GM12878 (cell line): ENCODE measurements at regions not wholly inside any gene's neighbourhood (a gene's known extent, or its start where the extent isn't known, plus 50 kb on each side); places are given as distances from the start of the nearest gene placed in this dataset.

Experiments used
- ASH2L ChIP-seq: fragments of 300-600, 200-600 bp; sonication (generic); IDR thresholded peaks from 2 replicates; pipeline ENCODE4 v1.6.1; 2017; ENCODE audit warnings: low read depth, mild to moderate bottlenecking, borderline replicate concordance
- BACH1 ChIP-seq: fragments of 450-650 bp; IDR thresholded peaks from 2 replicates; pipeline ENCODE4 v1.6.1; 2017; ENCODE audit warnings: mild to moderate bottlenecking, borderline replicate concordance
- CREB1 ChIP-seq: IDR thresholded peaks from 2 replicates; pipeline ENCODE4 v1.6.1; 2012; ENCODE audit warnings: low read depth, mild to moderate bottlenecking, inconsistent platforms
- CTCF ChIP-seq, 3 experiments: IDR thresholded peaks in 2 of 3; conservative IDR thresholded peaks in 1 of 3; 2 replicates each; pipeline ENCODE4 v1.5.1; 2011; ENCODE audit warnings: low read depth in 3 of 3, low read length in 3 of 3, mild to moderate bottlenecking in 3 of 3, control low read depth in 2 of 3, moderate library complexity in 2 of 3, inconsistent platforms in 1 of 3, mixed read lengths in 1 of 3; ENCODE audit not compliant: control insufficient read depth in 2 of 3, insufficient read depth in 1 of 3; ENCODE audit errors: extremely low read depth in 1 of 3
- EZH2 ChIP-seq: IDR thresholded peaks from 2 replicates; pipeline ENCODE4 v1.6.1; 2012; ENCODE audit warnings: low read depth, mild to moderate bottlenecking, control low read depth, inconsistent platforms, low read length, borderline replicate concordance; ENCODE audit not compliant: control insufficient read depth
- FOS ChIP-seq: IDR thresholded peaks from 3 replicates; pipeline ENCODE4 v1.6.1; 2011; ENCODE audit warnings: borderline replicate concordance; ENCODE audit not compliant: insufficient read length; ENCODE audit errors: extremely low read depth
- NR2C2 ChIP-seq: IDR thresholded peaks from 2 replicates; pipeline ENCODE4 v1.6.1; 2011; ENCODE audit warnings: borderline replicate concordance, low read depth; ENCODE audit not compliant: control insufficient read depth, insufficient read length
- TAF1 ChIP-seq: IDR thresholded peaks from 2 replicates; pipeline ENCODE4 v1.6.1; 2011; ENCODE audit warnings: mild to moderate bottlenecking, low read depth, low read length, borderline replicate concordance
- ZZZ3 ChIP-seq: IDR thresholded peaks from 2 replicates; pipeline ENCODE4 v1.6.1; 2011; ENCODE audit warnings: low read depth; ENCODE audit not compliant: control insufficient read depth, insufficient read length

GRCh38 chr17:13209081-13209480 is 191.3 kb upstream of the ELAC2 start:
- no peak for TF ChIP-seq FOS
- TF ChIP-seq CREB1: no peak
- no peak for TF ChIP-seq TAF1
- no peak for TF ChIP-seq CTCF (IDR thresholded peaks at IDR 0.05 in 2 of 3, conservative IDR thresholded peaks at IDR 0.05 in 1 of 3; ENCODE audit: control insufficient read depth in 2 of 3, extremely low read depth in 1 of 3, insufficient read depth in 1 of 3, low read depth in 3 of 3, low read length in 3 of 3)
- no peak for TF ChIP-seq NR2C2
- no peak for TF ChIP-seq BACH1
- TF ChIP-seq ASH2L: no peak
- no peak for TF ChIP-seq EZH2
- no peak for TF ChIP-seq ZZZ3
